Esophagus muscularis mucosa (tissue), 4 donors: ENCODE measurements at regions not wholly inside any gene's neighbourhood (a gene's known extent, or its start where the extent isn't known, plus 50 kb on each side); places are given as distances from the start of the nearest gene placed in this dataset.

Experiments used
- DNase-seq: peaks from one replicate; pipeline ENCODE4 v3.0.0-alpha.2; 2017; ENCODE audit errors: extremely low spot score
- H3K27ac ChIP-seq, 4 donors: fragments of 200-600 bp; sonication (generic); replicated peaks in 1 of 4; 1 replicate in 3 of 4; 2 replicates in 1 of 4; pipeline ENCODE4 v1.5.1; 2016 to 2019; ENCODE audit warnings: mild to moderate bottlenecking in 1 of 4
- H3K27me3 ChIP-seq, 4 donors: fragments of 200-600 bp; sonication (generic); one replicate each; pipeline versions ENCODE4 v1.5.1 to v1.6.0; 2016 to 2019
- H3K36me3 ChIP-seq, 4 donors: fragments of 200-600 bp; sonication (generic); one replicate each; pipeline ENCODE4 v1.5.1; 2016 to 2019
- H3K4me1 ChIP-seq, 4 donors: fragments of 200-600 bp; sonication (generic); one replicate each; pipeline ENCODE4 v1.5.1; 2016 to 2019
- H3K4me3 ChIP-seq, 4 donors: fragments of 200-600 bp; sonication (generic); 1 replicate in 2 of 4; 2 replicates in 2 of 4; pipeline ENCODE4 v1.5.1; 2016 to 2019; ENCODE audit warnings: mild to moderate bottlenecking in 4 of 4, moderate library complexity in 1 of 4
- H3K9me3 ChIP-seq, 4 donors: fragments of 200-600 bp; sonication (generic); 1 replicate in 3 of 4; 2 replicates in 1 of 4; pipeline ENCODE4 v1.5.1; 2016 to 2019
- CTCF ChIP-seq, 3 experiments: fragments of 200-600 bp in 2 of 3; fragments of 450-650 bp in 1 of 3; sonication (generic) in 2 of 3; IDR thresholded peaks; one replicate each; pipeline ENCODE4 v1.5.1; 2017 to 2019; ENCODE audit warnings: antibody characterized with exemption in 3 of 3, mild to moderate bottlenecking in 2 of 3, moderate library complexity in 1 of 3
- EP300 ChIP-seq: sonication (generic); formaldehyde crosslinking; IDR thresholded peaks from one replicate; pipeline ENCODE4 v1.6.1; 2017; ENCODE audit warnings: antibody characterized with exemption
- POLR2A ChIP-seq: fragments of 450-650 bp; IDR thresholded peaks from one replicate; pipeline ENCODE4 v1.6.1; 2017; ENCODE audit warnings: antibody characterized with exemption, moderate library complexity, mild to moderate bottlenecking, low read depth
- POLR2AphosphoS5 ChIP-seq, 2 donors: sonication (generic); formaldehyde crosslinking; IDR thresholded peaks; one replicate each; pipeline ENCODE4 v1.6.1; 2017; ENCODE audit warnings: antibody characterized with exemption in 2 of 2
- WGBS: methylation state at CpG from one replicate; pipeline ENCODE4 v1.1.5; 2018; 5-methylcytosine and 5-hydroxymethylcytosine counted together
- intact Hi-C: fragments of 100-400 bp; cut with DNase I; formaldehyde crosslinking; loops from one replicate; pipeline ENCODE4 v1.15.1; 2023

- H3K9me3 ChIP-seq = no peaks in the 10 kb centered on the region
- no peak for DNase-seq
- peak overlapping the region; percentile 47 to 64 (median 58) for H3K27ac ChIP-seq
- H3K36me3 ChIP-seq = no peaks in the 10 kb centered on the region
- TF ChIP-seq POLR2AphosphoS5 (IDR thresholded peaks at IDR 0.05) = no peak
- no peak for TF ChIP-seq EP300
- no peak for TF ChIP-seq POLR2A
- no peak for TF ChIP-seq CTCF (IDR thresholded peaks at IDR 0.05)
- peaks cover 5 to 51% (median 47%) of the 10 kb centered on the region in 4 donors for H3K4me1 ChIP-seq
- intact Hi-C loops = no loop called here
- H3K4me3 ChIP-seq = no peak overlapping the region
- 67% methylated on average over 2 of the region's 2 CpGs for WGBS
- H3K27me3 ChIP-seq = no peaks in the 10 kb centered on the region
Measured at GRCh38 chr6:139546106-139546472, 171.6 kb upstream of the CITED2 start.

GRCh38 chr6:139545206-139546105 is 171.0 kb upstream of the CITED2 start:
- Histone ChIP-seq H3K9me3 (no peaks in the 10 kb centered on the region), H3K4me1 (peaks cover 5 to 57% (median 50%) of the 10 kb centered on the region in 4 donors), H3K4me3 (no peak overlapping the region), H3K27ac (peak overlapping the region; percentile 37 to 64 (median 55)), H3K27me3 (no peaks in the 10 kb centered on the region), H3K36me3 (no peaks in the 10 kb centered on the region)
- intact Hi-C loops = no loop called here
- DNase-seq = no peak
- 33% methylated on average over 6 of the region's 6 CpGs for WGBS
- no peak for TF ChIP-seq POLR2A
- TF ChIP-seq EP300 = no peak
- TF ChIP-seq POLR2AphosphoS5 (IDR thresholded peaks at IDR 0.05) = no peak
- no peak for TF ChIP-seq CTCF (IDR thresholded peaks at IDR 0.05)

- DNase-seq = no peak
- Histone ChIP-seq H3K36me3 (no peaks in the 10 kb centered on the region), H3K4me3 (no peak overlapping the region), H3K27ac (peak overlapping the region; percentile 37 to 64 (median 55)), H3K27me3 (no peaks in the 10 kb centered on the region), H3K9me3 (no peaks in the 10 kb centered on the region), H3K4me1 (peaks cover 5 to 65% (median 56%) of the 10 kb centered on the region in 4 donors)
- intact Hi-C loops = no loop called here
- TF ChIP-seq CTCF (IDR thresholded peaks at IDR 0.05) = no peak
- WGBS = 77% methylated on average over 2 of the region's 2 CpGs
Measured at GRCh38 chr6:139544701-139545057, 170.2 kb upstream of the CITED2 start.

- TF ChIP-seq POLR2AphosphoS5 (IDR thresholded peaks at IDR 0.05) (no peak), CTCF (IDR thresholded peaks at IDR 0.05) (no peak), POLR2A (no peak), EP300 (no peak)
- H3K4me3 ChIP-seq = no peak overlapping the region
- WGBS = 85% methylated on average over 3 of the region's 3 CpGs
- DNase-seq = no peak
- no peaks in the 10 kb centered on the region for H3K36me3 ChIP-seq
- no peak overlapping the region for H3K27ac ChIP-seq
- intact Hi-C loops = no loop called here
- H3K4me1 ChIP-seq = peaks cover 4 to 71% (median 59%) of the 10 kb centered on the region in 4 donors
- H3K9me3 ChIP-seq = no peaks in the 10 kb centered on the region
- H3K27me3 ChIP-seq = no peaks in the 10 kb centered on the region
Measured at GRCh38 chr6:139542351-139542750, 167.9 kb upstream of the CITED2 start.
